ENCODE measurements at regions not wholly inside any gene's neighbourhood (a gene's known extent, or its start where the extent isn't known, plus 50 kb on each side); places are given as distances from the start of the nearest gene placed in this dataset.

- no peaks in the 10 kb centered on the region for H3K4me1 Mint-ChIP-seq
- peaks cover 3 to 4% of the 10 kb centered on the region in 2 donors for H3K9me3 Mint-ChIP-seq
- no peak overlapping the region for H3K27ac Mint-ChIP-seq
- no peak overlapping the region for H3K4me3 Mint-ChIP-seq
- H3K36me3 Mint-ChIP-seq, result no peaks in the 10 kb centered on the region
- no peak for ATAC-seq (replicated peaks)
- DNase-seq, result no peak
- no peaks in the 10 kb centered on the region for H3K27me3 Mint-ChIP-seq
These were observed 247.5 kb downstream of the GABRG1 start for GRCh38 chr4:45876235-45876890.

GRCh38 chr4:45869184-45869583 is 254.7 kb downstream of the GABRG1 start:
- no peaks in the 10 kb centered on the region for H3K36me3 Mint-ChIP-seq
- H3K4me1 Mint-ChIP-seq, result no peaks in the 10 kb centered on the region
- no peak for DNase-seq
- no peak overlapping the region for H3K27ac Mint-ChIP-seq
- no peak for ATAC-seq (replicated peaks)
- no peak overlapping the region for H3K4me3 Mint-ChIP-seq
- H3K9me3 Mint-ChIP-seq, result peaks cover 0 to 3% of the 10 kb centered on the region in 2 donors
- no peaks in the 10 kb centered on the region for H3K27me3 Mint-ChIP-seq

DNA sequence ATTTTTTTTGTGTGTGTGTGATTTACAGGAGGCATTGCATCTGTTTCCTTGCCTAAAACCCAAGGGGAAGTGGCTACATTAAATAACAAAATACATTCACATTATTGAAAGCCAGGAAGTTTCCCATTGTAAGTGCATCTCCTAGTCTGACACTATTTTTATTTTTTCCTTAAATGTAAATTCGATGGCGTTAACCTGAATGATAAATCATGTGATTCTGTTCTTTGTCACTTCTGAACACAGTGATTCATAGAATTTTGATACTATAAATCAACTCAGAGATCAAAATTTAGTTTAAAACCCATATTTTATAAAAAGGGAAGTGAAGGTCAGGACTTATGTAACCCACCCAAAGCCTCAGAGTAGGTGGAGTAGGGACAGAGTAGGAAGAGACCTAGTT is 258.1 kb downstream of the GABRG1 start:
- Mint-ChIP-seq H3K4me3 (no peak overlapping the region), H3K4me1 (no peaks in the 10 kb centered on the region), H3K27me3 (no peaks in the 10 kb centered on the region), H3K27ac (no peak overlapping the region), H3K36me3 (no peaks in the 10 kb centered on the region), H3K9me3 (peaks cover 0 to 2% of the 10 kb centered on the region in 2 donors)
- no peak for DNase-seq
- ATAC-seq (replicated peaks), result no peak

DNA sequence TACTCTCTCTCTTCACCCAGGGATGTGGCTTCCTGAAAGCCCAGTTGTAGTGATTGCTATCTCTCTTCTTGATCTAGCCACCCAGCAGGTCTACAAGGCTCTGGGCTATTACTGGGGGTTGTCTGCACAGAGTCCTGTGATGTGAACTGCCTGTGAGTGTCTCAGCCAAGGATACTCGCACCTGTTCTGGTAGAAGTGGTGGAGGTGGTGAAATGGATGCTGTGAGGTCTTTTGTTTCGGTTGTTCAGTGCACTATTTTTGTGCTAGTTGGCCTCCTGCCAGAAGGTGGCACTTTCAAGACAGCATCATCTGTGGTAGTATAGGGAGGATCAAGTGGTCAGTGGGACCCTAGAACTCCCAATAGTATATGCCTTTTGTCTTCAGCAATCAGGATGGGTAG is 268.0 kb downstream of the GABRG1 start:
- peaks cover 5 to 8% of the 10 kb centered on the region in 2 donors for H3K9me3 Mint-ChIP-seq
- ATAC-seq (replicated peaks) (no peak), DNase-seq (no peak)
- no peaks in the 10 kb centered on the region for H3K27me3 Mint-ChIP-seq
- H3K36me3 Mint-ChIP-seq, result no peaks in the 10 kb centered on the region
- H3K4me3 Mint-ChIP-seq, result no peak overlapping the region
- H3K4me1 Mint-ChIP-seq, result no peaks in the 10 kb centered on the region
- H3K27ac Mint-ChIP-seq, result no peak overlapping the region

- no peak for DNase-seq
- Mint-ChIP-seq H3K4me1 (no peaks in the 10 kb centered on the region), H3K4me3 (no peak overlapping the region), H3K36me3 (no peaks in the 10 kb centered on the region), H3K9me3 (peaks cover 0 to 3% of the 10 kb centered on the region in 2 donors), H3K27me3 (no peaks in the 10 kb centered on the region), H3K27ac (no peak overlapping the region)
- no peak for ATAC-seq (replicated peaks)
These were observed 277.8 kb downstream of the GABRG1 start for GRCh38 chr4:45846016-45846415.

GRCh38 chr4:45841791-45842190 is 282.1 kb downstream of the GABRG1 start:
- no peak for DNase-seq
- no peaks in the 10 kb centered on the region for H3K9me3 Mint-ChIP-seq
- no peaks in the 10 kb centered on the region for H3K36me3 Mint-ChIP-seq

DNA sequence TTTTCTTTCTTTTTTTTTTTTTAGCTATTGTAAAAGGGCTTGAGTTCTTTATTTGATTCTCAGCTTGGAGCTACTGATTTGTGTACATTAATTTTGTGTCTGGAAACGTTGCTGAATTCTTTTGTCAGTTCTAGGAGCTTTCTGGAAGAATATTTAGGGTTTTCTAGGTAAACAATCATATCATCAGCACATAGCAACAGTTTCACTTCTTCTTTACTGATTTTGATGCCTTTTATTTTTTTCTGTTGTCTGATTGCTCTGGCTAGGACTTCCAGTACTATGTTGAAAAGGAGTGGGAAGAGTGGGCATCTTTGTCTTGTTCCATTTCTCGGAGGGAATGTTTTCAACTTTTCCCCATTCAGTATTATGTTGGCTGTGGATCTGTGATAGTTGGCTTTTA is 292.2 kb downstream of the GABRG1 start:
- H3K4me1 Mint-ChIP-seq, result no peaks in the 10 kb centered on the region
- no peak overlapping the region for H3K4me3 Mint-ChIP-seq
- DNase-seq (no peak), ATAC-seq (replicated peaks) (no peak)
- no peaks in the 10 kb centered on the region for H3K27me3 Mint-ChIP-seq
- no peaks in the 10 kb centered on the region for H3K36me3 Mint-ChIP-seq
- H3K9me3 Mint-ChIP-seq, result peaks cover 4 to 5% of the 10 kb centered on the region in 2 donors
- no peak overlapping the region for H3K27ac Mint-ChIP-seq

More at GRCh38 chr4:45841791-45842190, 282.1 kb downstream of the GABRG1 start:
- Mint-ChIP-seq H3K4me3 (no peak overlapping the region), H3K4me1 (no peaks in the 10 kb centered on the region), H3K27me3 (no peaks in the 10 kb centered on the region), H3K27ac (no peak overlapping the region)
- ATAC-seq (replicated peaks), result no peak

GRCh38 chr4:45803994-45804393 is 319.9 kb downstream of the GABRG1 start:
- ATAC-seq (replicated peaks) (no peak), DNase-seq (no peak)
- Mint-ChIP-seq H3K27me3 (no peaks in the 10 kb centered on the region), H3K4me1 (no peaks in the 10 kb centered on the region), H3K36me3 (no peaks in the 10 kb centered on the region), H3K27ac (no peak overlapping the region), H3K9me3 (peaks cover 4 to 6% of the 10 kb centered on the region in 2 donors), H3K4me3 (no peak overlapping the region)

GRCh38 chr4:45795135-45795534 is 328.7 kb downstream of the GABRG1 start:
- Mint-ChIP-seq H3K4me1 (no peaks in the 10 kb centered on the region), H3K4me3 (no peak overlapping the region), H3K27me3 (no peaks in the 10 kb centered on the region), H3K36me3 (no peaks in the 10 kb centered on the region), H3K9me3 (peaks cover 0 to 3% of the 10 kb centered on the region in 2 donors), H3K27ac (no peak overlapping the region)
- ATAC-seq (replicated peaks) (no peak), DNase-seq (no peak)

GRCh38 chr4:45778514-45778913 is 345.3 kb downstream of the GABRG1 start:
- no peak overlapping the region for H3K27ac Mint-ChIP-seq
- H3K9me3 Mint-ChIP-seq, result peaks cover 0 to 2% of the 10 kb centered on the region in 2 donors
- ATAC-seq (replicated peaks) (no peak), DNase-seq (no peak)
- H3K36me3 Mint-ChIP-seq, result no peaks in the 10 kb centered on the region
- H3K4me1 Mint-ChIP-seq, result no peaks in the 10 kb centered on the region
- no peaks in the 10 kb centered on the region for H3K27me3 Mint-ChIP-seq
- H3K4me3 Mint-ChIP-seq, result no peak overlapping the region

DNA sequence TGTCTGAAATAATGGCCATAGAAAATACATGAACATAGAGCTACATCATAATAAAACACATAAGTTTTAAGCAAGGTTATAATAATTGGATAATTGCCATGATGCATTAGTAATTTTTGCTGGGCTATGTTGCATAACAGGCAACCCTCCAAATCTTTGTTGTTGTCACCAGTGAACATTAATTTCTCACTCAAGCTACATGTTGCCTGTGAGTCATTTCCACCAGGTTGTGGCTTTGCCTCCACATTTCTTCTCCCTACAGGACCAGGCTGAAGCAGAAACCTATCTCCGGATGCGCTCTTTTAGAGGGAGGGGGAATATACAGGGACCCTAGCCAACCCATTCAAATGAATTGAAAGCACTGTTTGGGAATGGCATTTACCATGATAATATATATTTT is 347.7 kb downstream of the GABRG1 start:
- ATAC-seq (replicated peaks) (no peak), DNase-seq (no peak)
- Mint-ChIP-seq H3K4me1 (no peaks in the 10 kb centered on the region), H3K27me3 (no peaks in the 10 kb centered on the region), H3K4me3 (no peak overlapping the region), H3K27ac (no peak overlapping the region), H3K9me3 (no peaks in the 10 kb centered on the region), H3K36me3 (no peaks in the 10 kb centered on the region)

- DNase-seq (no peak), ATAC-seq (replicated peaks) (no peak)
- H3K27me3 Mint-ChIP-seq, result no peaks in the 10 kb centered on the region
- H3K9me3 Mint-ChIP-seq, result no peaks in the 10 kb centered on the region
- H3K4me3 Mint-ChIP-seq, result no peak overlapping the region
- H3K36me3 Mint-ChIP-seq, result no peaks in the 10 kb centered on the region
- no peaks in the 10 kb centered on the region for H3K4me1 Mint-ChIP-seq
- H3K27ac Mint-ChIP-seq, result no peak overlapping the region
These were observed 352.9 kb downstream of the GABRG1 start for GRCh38 chr4:45770958-45771357.

GRCh38 chr4:45765521-45765920 is 358.3 kb downstream of the GABRG1 start:
- no peaks in the 10 kb centered on the region for H3K27me3 Mint-ChIP-seq
- no peak overlapping the region for H3K4me3 Mint-ChIP-seq
- ATAC-seq (replicated peaks) (no peak), DNase-seq (no peak)
- H3K27ac Mint-ChIP-seq, result no peak overlapping the region
- H3K9me3 Mint-ChIP-seq, result peaks cover 6 to 9% of the 10 kb centered on the region in 2 donors
- no peaks in the 10 kb centered on the region for H3K36me3 Mint-ChIP-seq
- H3K4me1 Mint-ChIP-seq, result no peaks in the 10 kb centered on the region

- Mint-ChIP-seq H3K4me3 (no peak overlapping the region), H3K27ac (no peak overlapping the region), H3K36me3 (no peaks in the 10 kb centered on the region), H3K27me3 (no peaks in the 10 kb centered on the region), H3K4me1 (no peaks in the 10 kb centered on the region), H3K9me3 (no peaks in the 10 kb centered on the region)
- DNase-seq (no peak), ATAC-seq (replicated peaks) (no peak)
These were observed 371.9 kb downstream of the GABRG1 start for GRCh38 chr4:45751877-45752530.

DNA sequence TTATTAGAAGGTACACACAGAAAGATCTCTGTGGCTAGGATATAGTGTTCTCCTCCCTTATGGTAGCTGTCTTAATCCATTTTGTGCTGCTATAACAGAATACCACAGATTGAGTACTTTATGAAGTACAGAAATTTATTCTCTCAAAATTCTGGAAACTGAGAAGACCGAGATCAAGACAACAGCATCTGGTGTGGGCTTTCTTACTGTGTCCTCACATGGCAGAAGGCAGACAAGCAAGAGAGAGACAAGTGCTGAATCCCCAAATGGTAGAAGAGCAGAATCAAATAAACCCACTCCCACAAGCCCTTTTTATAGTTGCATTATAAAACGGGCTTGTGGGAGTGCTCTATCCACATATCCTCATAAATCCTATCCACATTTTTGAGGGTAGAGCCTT is 373.1 kb downstream of the GABRG1 start:
- DNase-seq, result no peak
- H3K4me1 Mint-ChIP-seq, result no peaks in the 10 kb centered on the region
- no peaks in the 10 kb centered on the region for H3K27me3 Mint-ChIP-seq
- no peak overlapping the region for H3K4me3 Mint-ChIP-seq
- H3K9me3 Mint-ChIP-seq, result no peaks in the 10 kb centered on the region
- H3K36me3 Mint-ChIP-seq, result no peaks in the 10 kb centered on the region
- no peak overlapping the region for H3K27ac Mint-ChIP-seq
- ATAC-seq (replicated peaks), result no peak
